HG03280 (cell line): ENCODE measurements at regions not wholly inside any gene's neighbourhood (a gene's known extent, or its start where the extent isn't known, plus 50 kb on each side); places are given as distances from the start of the nearest gene placed in this dataset.
"Not testable (repeated sequence)": the region's sequence is repeated elsewhere in the genome, so short reads cannot be mapped to it uniquely, and the experiment has no call there.

ENCODE experiments used
- ATAC-seq: cut with Tn5 transposase; IDR thresholded peaks from one replicate; pipeline ENCODE4 v1.9.1; 2021; ENCODE audit warnings: mild to moderate bottlenecking, moderate library complexity; ENCODE audit not compliant: unreplicated experiment

DNA sequence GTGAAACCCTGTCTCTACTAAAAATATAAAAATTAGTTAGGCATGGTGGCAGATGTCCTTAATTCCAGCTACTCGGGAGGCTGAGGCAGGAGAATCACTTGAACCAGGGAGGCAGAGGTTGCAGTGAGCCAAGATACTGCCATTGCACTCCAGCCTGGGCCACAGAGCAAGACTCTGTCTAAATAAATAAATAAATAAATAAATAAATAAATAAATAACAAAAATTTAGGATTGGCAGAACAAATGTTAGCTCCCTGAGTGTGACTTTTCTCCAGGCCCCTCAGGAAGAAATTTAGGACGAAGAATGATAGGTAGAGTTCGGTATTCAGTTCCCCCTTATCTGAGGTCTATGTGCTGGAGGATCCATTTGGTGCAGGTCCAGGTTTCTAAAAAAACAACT, 181.2 kb downstream of the CD47 start:
- not testable (repeated sequence) for ATAC-seq

DNA sequence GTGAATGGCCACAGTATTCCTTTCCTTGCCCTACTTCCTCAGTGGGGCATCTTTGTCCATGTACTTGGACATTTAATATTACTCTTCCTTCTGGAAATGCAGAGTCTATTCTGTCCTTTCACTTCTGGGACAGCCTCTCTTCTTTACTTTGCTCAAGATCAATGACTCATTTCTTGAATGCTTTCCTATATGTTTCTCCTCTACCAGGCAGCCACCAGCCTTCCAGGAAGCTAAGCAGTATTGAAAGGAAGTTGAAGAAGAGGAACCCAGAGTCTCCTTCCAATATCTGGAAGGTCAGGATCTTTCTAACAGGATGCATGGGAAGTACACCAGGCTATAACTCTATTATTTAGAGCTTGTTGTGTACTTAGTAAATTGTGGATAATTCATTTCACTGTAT, 182.8 kb downstream of the CD47 start:
- no peak for ATAC-seq

DNA sequence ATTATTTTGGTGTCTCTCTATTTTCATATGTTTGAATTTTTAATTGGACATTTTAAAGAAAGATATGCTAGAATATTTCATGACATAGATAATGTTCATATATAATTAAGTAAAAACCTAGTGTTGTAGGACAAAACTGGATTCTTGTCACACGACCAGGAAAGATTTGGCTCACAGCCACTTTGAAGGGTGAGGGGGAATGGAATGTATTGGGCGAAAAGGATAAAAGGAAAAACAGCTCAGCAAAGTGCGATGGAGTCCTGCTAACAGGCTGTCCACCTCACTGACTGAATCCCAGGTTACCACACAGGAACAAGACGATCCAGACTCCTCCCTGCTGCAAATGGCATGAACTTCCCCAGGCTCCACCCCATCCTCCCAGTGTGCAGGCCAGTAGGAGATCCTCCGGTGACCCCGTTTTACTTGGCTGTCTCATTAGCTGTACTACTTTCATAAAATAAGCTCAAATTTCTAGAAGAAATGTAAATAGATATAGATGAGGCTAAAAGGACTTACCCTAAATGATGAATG, 186.2 kb downstream of the CD47 start:
- no peak for ATAC-seq

DNA sequence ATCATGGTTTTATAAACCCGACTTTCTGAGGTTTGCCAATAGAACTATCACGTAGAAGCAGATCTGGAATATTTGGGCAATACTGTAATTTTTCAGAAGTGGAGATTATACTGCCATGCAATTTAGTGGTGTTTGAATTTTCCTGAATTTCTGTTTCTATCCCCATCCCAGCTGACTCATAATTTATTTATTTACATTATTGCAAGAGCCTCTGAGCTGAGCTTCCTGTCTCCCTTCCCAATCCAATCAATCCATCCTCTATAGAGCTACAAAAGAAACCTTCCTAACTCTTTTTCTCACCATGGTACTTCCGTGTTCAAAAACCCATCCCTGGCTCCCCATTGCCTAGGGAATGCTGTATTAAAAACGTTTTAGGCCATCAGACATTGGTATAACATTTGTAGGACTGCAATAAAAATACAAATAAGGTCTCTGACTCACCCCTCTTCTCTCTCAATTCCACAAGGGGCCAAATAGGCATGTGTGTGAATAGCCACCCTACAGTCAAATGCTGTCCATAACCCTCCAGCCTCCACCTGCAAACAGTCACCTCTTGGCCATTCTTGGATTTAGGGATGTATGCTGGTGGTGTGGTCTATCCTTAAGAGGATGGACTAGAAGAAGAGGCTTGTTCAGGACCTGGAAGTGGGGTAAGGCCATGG, 190.7 kb downstream of the CD47 start:
- no peak for ATAC-seq

DNA sequence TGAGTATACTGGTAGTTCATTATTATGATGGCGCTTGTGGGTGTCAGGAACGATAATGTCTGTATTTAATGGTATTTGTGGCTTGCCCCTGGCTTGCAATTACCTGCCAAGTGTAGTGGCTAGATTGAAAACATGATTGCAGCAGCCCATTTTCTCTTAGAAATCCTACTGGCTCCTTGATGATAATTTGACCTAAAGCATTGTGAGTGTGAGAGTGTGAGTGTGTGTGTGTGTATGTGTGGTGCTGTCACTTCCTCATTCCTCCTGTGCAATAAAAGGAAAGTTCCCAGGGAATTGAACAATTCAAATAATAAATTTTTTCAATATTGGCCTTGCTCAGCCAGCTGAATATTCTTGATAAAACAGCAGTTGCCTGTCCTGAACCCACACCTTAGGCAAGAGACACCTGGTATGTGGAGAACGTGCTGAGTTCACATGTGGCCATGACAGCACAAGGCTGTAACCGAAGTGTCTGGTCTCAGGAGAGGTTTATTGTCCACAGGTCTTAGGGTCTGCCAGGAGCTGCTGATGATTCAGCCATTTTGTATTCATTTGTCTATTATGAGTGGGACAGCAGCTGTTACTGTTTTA, 193.3 kb downstream of the CD47 start:
- no peak for ATAC-seq

DNA sequence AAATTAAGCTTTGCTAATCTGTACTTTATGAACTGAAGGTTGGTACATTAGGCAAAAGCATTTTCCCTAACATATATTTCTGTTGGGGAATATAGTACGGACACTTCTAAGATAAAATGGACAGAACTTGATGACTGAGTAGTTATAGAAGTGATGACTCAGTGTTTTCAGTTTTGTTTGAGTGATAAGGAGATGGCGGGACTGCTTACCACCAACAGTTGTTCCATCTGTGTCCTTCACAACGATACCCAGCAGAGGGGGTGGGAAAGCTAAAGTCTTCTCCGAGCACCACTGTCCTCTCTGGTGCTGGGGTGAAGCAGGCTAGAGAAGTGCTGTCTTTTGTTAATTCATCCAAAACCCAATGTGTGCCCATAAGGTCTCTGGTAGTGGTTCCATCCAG, 195.8 kb downstream of the CD47 start:
- no peak for ATAC-seq

DNA sequence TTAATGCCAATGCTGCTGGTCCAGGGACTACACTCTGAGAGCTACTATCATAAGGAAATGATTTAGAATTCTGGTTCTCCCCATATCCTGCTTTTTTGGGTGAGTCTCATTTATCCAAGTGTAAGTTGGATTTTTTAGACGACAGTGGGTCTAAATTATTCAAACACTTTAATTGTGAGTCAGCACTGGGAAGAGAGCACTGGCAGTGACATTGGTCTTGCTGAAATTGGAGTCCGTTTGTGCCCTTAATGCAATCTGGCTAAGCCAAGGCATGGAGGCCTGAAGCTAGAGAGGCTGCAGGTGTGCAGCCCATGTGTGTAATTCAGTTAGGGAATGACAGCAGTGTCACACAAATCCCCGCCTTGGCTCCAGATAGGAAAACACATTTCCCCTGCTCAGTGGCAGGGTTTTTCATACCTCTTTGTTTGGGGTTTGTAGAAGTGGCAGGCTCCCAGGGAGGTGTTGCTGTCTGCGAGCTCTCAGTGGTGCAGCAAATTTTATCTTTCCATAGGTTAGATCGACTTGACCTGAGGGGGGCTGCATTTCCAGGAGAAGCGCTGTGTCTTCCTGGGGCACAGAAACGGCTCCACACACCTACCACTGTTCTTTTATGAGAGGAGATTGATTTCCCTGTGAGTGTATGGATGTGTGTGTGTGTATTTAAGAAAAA, 197.7 kb downstream of the CD47 start:
- ATAC-seq: no peak

DNA sequence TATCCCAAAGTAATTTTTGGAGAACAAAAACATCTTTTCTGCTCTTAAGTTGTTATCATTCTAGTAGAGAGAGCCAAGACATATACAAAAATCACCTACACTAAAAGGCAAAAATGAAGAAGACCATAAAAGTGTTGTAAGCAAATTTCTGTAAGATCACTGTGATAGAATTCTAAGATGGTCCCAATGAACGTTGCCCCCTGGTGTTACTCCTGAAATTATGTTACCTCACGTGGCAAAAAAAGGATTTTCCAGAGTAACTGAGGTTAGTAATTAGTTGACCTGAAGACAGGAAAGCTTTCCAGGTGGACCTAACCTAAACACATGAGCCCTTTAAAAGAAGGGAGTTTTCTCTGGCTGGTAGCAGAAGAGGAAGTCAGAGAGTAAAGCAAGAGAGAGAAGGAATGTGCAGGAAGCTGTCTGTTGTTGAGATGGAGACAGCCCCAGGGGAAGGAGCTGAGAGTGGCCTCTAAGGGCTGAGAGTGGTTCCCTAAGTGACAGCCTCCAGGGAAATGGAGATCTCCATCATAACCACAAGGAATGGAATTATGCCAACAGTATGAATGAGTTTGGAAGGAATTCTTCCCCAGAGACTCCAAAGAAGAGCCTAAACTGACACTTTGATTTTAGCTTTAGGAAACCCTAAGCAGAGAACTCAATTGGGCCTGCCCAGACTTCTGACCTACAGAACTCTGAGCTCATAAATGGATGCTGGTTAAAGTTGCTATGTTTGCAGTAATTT, 205.9 kb downstream of the CD47 start:
- ATAC-seq: no peak

DNA sequence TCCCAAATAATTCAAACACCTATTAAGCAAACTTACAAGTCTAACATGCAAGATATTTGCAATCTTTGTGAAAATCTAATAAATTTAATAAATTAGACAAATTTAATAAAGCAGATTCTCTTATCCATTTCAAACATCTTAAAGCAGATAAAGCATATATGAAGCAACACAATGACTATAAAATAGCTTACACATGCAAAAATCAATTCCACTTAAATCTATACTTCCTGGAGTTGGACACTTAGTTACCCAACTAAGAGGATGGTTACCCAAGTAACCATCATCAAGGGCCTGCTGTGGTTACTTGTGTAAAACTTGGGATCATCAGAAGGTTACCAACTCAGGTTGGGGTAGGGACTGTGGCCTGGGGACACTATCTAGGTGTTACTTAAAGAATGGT, 206.8 kb downstream of the CD47 start:
- ATAC-seq: no peak

DNA sequence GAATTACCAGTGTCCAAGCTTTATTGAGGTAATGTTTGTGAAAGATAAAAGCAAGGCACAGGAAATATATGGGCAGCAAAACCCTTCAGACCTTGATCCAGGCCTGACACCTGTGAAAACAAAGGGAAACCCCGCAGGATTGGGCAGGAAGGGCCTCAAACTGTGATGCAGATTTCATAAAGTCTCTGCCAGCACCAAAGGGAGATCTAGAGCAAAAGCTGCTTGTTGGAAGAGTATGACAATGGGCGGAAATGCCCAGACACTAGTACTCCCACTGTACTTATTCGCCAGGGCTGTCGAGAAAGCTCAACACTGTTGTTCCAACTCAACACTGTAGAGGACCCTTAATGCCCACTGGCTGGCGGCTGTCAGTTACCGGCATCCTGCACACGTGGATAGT, 207.9 kb downstream of the CD47 start:
- ATAC-seq: no peak

DNA sequence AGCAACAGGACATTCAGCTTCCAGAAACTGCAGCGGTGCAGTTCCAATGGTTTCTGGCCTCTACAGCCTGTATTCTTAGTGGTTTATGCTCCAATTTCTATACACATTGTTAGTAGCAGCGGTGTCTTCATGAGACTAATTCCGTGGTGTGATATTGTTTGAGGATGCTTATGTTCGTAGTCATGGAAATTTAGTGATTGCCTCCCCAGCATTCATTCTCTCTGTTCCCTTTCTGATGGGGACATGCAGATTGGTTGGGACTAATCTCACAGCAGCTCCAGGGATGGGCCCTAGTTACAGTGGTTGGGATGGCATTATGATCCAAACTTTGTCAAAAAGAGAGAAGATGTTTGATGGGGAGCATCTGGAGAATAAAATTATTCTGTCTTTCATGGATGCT, 208.6 kb downstream of the CD47 start:
- ATAC-seq: no peak

DNA sequence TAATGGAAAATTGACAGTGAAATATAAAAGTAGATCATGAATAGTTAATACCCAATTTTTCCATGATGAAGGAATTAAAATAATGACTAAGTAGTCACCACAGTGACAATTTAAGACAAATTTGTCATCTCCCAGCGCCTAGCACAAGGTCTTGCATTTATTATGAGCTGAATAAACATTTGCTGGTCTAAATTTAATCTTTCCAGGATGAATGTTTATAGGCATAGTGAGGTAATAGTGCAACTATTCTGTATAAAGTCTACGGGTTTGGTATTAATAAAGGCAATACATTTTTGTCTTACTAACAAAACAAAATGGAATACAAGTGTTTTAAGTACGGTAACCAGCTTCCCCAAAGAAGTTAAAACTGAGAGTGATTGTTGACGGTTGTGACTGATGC, 209.3 kb downstream of the CD47 start:
- no peak for ATAC-seq

DNA sequence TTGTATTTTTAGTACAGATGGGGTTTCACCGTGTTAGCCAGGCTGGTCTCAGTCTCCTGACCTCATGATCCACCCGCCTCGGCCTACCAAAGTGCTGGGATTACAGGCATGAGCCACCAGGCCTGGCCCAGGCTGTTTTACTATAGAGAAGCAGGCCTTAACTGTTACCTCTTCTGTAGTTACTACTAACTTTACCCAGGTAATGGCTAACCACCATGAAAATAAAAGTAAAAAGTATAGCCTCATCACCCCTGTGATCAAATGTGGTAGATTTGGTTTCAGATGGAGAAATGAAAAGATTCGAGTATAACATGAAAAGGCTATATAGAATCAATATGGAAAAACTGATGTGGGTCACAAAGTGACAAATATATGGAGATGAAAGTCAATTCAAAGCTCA, 210.1 kb downstream of the CD47 start:
- no peak for ATAC-seq

DNA sequence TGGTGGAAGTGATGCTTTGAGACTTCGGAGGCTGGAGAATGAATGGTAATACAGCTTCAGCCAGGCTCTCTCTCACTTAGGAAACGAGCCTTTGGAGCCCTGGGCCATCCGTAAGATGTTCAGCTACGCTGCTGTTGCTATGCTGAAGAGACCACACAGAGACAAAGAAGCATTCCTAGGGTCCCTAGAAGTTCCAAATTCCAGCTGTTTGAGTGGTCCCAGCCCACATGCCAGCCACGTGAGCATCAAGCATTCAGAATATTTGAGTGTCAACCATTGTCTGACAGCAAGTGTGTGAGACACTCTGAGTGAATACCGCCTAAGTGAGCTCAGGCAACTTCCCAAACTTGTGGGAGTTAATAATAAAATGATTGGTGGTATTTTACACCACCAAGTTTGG, 212.9 kb downstream of the CD47 start:
- ATAC-seq: no peak

DNA sequence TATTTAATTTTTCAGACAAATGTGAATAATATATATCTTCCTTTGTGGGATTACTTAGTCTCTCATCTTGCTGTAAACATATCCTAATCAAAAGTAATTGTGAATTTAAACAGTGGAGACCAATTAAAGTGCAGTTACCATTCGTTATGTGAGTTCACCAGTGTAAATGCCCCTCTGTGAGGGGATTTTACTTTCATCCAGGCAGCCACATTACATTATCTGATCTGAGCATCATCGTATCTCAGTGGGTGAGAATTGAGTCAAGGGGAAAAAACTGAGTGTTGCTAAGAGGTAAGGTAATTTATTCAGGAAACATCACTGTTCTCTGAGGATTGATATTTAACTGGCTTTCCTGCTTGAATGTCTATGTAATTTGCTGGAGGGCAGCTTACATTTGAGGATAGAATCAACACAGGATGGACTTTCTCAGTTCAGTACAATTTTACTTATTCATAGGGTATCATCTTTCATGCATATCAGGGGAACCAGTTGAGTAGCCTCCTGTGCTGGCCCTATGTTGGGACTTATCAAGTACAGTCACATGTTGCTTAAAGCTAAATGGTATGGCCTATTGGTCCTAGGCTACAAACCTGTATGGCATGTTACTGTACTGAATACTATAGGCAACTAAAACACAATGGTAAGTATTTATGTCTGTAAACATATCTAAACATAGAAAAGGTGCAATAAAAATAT, 219.7 kb downstream of the CD47 start:
- ATAC-seq: no peak

DNA sequence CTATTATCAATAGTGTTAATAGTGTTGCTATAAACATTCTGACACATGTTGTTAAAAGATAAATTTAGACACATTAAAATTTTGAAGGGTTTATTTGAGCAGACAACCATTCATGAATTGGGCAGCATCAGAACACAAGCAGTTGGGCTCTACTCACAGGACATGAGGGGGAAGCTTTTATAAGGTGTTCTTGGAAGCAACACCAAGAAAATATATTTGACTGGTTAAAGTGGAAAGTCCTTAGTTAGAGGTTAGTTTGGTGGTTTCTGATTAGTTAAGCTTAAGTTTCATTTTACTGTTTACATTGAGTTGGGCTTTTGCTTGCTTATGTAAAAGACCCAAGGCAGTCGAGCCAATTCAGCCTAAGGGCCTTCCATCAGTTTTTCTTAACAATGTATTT, 220.7 kb downstream of the CD47 start:
- no peak for ATAC-seq

DNA sequence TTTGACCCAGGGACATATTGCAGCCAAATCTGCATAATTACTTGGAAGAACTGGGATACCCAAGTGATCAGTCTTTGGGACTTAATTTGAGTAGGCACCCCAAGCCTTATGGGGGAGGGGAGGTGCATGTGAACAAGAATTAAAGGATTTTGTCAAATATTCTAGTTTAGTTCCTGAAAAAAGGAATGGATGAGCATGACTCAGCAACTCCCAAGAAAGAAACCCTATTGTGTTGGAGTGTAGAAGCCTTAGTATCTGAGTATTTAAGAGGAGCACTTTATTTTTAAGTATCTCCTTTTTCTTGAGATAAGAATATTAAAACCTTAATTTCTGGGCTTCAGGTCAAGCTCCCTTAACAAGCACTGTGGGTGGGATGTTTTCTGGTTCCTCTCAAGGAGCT, 222.4 kb downstream of the CD47 start:
- no peak for ATAC-seq

DNA sequence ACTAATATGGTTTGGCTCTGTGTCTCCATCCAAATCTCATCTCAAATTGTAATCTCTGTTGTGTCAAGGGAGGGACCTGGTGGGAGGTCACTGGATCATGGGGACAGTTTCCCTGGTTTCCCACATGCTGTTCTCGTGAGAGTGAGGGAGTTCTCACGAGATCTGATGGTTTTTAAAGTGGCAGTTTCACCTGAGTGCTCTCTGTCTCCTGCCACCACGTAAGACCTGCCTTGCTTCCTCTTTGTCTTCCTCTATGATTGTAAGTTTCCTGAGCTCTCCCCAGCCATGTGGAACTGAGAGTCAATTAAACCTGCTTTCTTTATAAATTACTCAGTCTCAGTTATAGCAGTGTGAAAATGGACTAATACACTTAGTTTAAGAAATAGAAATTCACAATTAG, 228.9 kb downstream of the CD47 start:
- ATAC-seq: peak; percentile 58

DNA sequence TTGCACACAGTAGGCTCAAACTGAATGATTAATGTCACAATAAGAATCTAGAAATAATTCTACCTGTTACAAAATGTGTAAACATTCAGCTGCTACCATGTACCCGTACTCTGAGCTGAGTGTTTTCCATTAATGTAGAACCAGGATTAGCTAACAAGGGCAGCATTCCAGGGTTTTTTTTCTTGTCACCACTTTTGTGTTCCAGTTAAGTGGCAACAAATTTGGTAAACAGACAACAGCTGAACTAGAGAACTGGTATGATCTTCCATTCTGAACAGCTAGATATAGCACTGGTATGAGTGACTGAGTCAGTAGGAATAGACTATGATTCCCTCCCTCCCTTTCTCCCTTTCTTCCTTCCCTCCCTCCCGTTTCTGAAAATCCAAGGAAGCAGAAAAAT, 229.4 kb downstream of the CD47 start:
- no peak for ATAC-seq
